ENCODE measurements at regions not wholly inside any gene's neighbourhood (a gene's known extent, or its start where the extent isn't known, plus 50 kb on each side); places are given as distances from the start of the nearest gene placed in this dataset.
"Not testable (repeated sequence)": the region's sequence is repeated elsewhere in the genome, so short reads cannot be mapped to it uniquely, and the experiment has no call there.

DNA sequence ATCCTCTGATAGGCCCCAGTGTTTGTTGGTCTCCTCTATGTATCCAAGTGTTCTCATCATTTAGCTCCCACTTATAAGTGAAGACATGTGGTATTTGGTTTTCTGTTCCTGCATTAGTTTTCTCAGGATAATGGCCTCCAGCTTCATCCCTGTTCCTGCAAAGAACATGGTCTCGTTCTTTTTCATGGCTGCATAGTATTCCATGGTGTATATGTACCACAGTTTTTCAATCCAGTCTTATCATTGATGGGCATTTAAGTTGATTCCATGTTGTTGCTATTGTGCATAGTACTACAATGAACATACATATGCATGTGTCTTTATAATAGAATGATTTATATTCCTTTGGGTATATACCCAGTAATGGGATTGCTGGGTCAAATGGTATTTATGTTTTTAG is 406.9 kb downstream of the UTRN start:
- TF ChIP-seq, protein P1, sequence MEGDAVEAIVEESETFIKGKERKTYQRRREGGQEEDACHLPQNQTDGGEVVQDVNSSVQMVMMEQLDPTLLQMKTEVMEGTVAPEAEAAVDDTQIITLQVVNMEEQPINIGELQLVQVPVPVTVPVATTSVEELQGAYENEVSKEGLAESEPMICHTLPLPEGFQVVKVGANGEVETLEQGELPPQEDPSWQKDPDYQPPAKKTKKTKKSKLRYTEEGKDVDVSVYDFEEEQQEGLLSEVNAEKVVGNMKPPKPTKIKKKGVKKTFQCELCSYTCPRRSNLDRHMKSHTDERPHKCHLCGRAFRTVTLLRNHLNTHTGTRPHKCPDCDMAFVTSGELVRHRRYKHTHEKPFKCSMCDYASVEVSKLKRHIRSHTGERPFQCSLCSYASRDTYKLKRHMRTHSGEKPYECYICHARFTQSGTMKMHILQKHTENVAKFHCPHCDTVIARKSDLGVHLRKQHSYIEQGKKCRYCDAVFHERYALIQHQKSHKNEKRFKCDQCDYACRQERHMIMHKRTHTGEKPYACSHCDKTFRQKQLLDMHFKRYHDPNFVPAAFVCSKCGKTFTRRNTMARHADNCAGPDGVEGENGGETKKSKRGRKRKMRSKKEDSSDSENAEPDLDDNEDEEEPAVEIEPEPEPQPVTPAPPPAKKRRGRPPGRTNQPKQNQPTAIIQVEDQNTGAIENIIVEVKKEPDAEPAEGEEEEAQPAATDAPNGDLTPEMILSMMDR (conservative IDR thresholded peaks at IDR 0.05; ENCODE audit: low read depth, low read length): not testable (repeated sequence)
- not testable (repeated sequence) for TF ChIP-seq EZH2phosphoT487 (IDR thresholded peaks at IDR 0.05; ENCODE audit: borderline replicate concordance, low read length)

Measured in PC-3 (cell line).